Activated CD8-positive, alpha-beta T cell treated with anti-CD3 and anti-CD28 coated beads for 36 hours (primary cell): ENCODE measurements at regions not wholly inside any gene's neighbourhood (a gene's known extent, or its start where the extent isn't known, plus 50 kb on each side); places are given as distances from the start of the nearest gene placed in this dataset.

Experiments
- ATAC-seq: fragments of 200-7000 bp; cut with Tn5 transposase; one replicate; pipeline ENCODE4 v1.10.0; 2021; ENCODE audit warnings: mild to moderate bottlenecking, moderate library complexity
- CTCF ChIA-PET: fragments of 350-600 bp; sonication (Branson Sonifier 250); formaldehyde crosslinking; loops from one replicate; lab custom pipeline; 2021; ENCODE audit warnings: antibody characterized with exemption; lab: Charles Lee
- POLR2A ChIA-PET: fragments of 350-600 bp; sonication (Branson Sonifier 250); formaldehyde crosslinking; loops from one replicate; lab custom pipeline; 2021; ENCODE audit warnings: antibody characterized with exemption; lab: Charles Lee
- DNase-seq: peaks from one replicate; pipeline ENCODE4 v3.0.0-alpha.2; 2020
- H3K27ac Mint-ChIP-seq: one replicate; pipeline ENCODE4 v1.8.0; 2021; ENCODE audit warnings: mild to moderate bottlenecking, mixed read lengths
- H3K27me3 Mint-ChIP-seq: one replicate; pipeline ENCODE4 v1.8.0; 2021; ENCODE audit warnings: mixed read lengths
- H3K36me3 Mint-ChIP-seq: one replicate; pipeline ENCODE4 v1.8.0; 2021; ENCODE audit warnings: low read depth, mixed read lengths
- H3K4me1 Mint-ChIP-seq: one replicate; pipeline ENCODE4 v1.8.0; 2021; ENCODE audit warnings: low read depth, mixed read lengths
- H3K4me3 Mint-ChIP-seq: one replicate; pipeline ENCODE4 v1.8.0; 2021; ENCODE audit warnings: mild to moderate bottlenecking, moderate library complexity, mixed read lengths
- H3K9me3 Mint-ChIP-seq: one replicate; pipeline ENCODE4 v1.8.0; 2021; ENCODE audit warnings: mixed read lengths
- CTCF ChIP-seq: fragments of 200-600 bp; IDR thresholded peaks from one replicate; pipeline ENCODE4 v1.8.0; 2022; ENCODE audit warnings: antibody characterized with exemption, mild to moderate bottlenecking
- intact Hi-C: fragments of 100-400 bp; cut with micrococcal nuclease; formaldehyde crosslinking; loops from one replicate; pipeline ENCODE4 v1.10.0; 2022

GRCh38 chr2:64295326-64296139 is 151.3 kb upstream of the PELI1 start:
- H3K36me3 Mint-ChIP-seq: no peaks in the 10 kb centered on the region
- no peak overlapping the region for H3K27ac Mint-ChIP-seq
- H3K9me3 Mint-ChIP-seq: no peaks in the 10 kb centered on the region
- peaks cover 24% of the 10 kb centered on the region for H3K4me1 Mint-ChIP-seq
- CTCF ChIA-PET: interaction anchor here (0.9 to 5.5 kb wide), 8 partner anchors 18 to 193 kb away, joined by 3 to 32 read pairs (median 4); no protein-coding TSS in a partner anchor
- no peak for TF ChIP-seq CTCF
- peaks cover 1% of the 10 kb centered on the region for H3K27me3 Mint-ChIP-seq
- no peak overlapping the region for H3K4me3 Mint-ChIP-seq
- DNase-seq (peak; percentile 77), ATAC-seq (peak; percentile 94)
- intact Hi-C loops: no loop called here
- POLR2A ChIA-PET: interaction anchor here (0.8 to 1.8 kb wide), 9 partner anchors 18 to 694 kb away, joined by 3 to 13 read pairs (median 3); partner anchors contain the start of gene SLC1A4

GRCh38 chr2:64296140-64296480 is 151.9 kb upstream of the PELI1 start:
- CTCF ChIA-PET: interaction anchor here (0.9 to 5.5 kb wide), 4 partner anchors 17 to 154 kb away, joined by 3 to 32 read pairs (median 7); no protein-coding TSS in a partner anchor
- ATAC-seq: peak; percentile 21
- intact Hi-C loops: no loop called here
- Mint-ChIP-seq H3K4me3 (no peak overlapping the region), H3K27ac (no peak overlapping the region), H3K36me3 (no peaks in the 10 kb centered on the region), H3K27me3 (peaks cover 1% of the 10 kb centered on the region), H3K9me3 (no peaks in the 10 kb centered on the region), H3K4me1 (peaks cover 24% of the 10 kb centered on the region)
- POLR2A ChIA-PET: interaction anchor here (0.8 to 1.8 kb wide), 9 partner anchors 26 to 693 kb away, joined by 3 to 13 read pairs (median 3); partner anchors contain the start of gene SLC1A4
- TF ChIP-seq CTCF: no peak
- peak; percentile 47 for DNase-seq

- no peak for ATAC-seq
- intact Hi-C loops: no loop called here
- peaks cover 24% of the 10 kb centered on the region for H3K4me1 Mint-ChIP-seq
- H3K27me3 Mint-ChIP-seq: peaks cover 1% of the 10 kb centered on the region
- H3K36me3 Mint-ChIP-seq: no peaks in the 10 kb centered on the region
- no peaks in the 10 kb centered on the region for H3K9me3 Mint-ChIP-seq
- no peak overlapping the region for H3K27ac Mint-ChIP-seq
- no peak overlapping the region for H3K4me3 Mint-ChIP-seq
- ChIA-PET CTCF (interaction anchor here (1.3 to 5.5 kb wide), 4 partner anchors 30 to 145 kb away, joined by 4 to 32 read pairs (median 8); no protein-coding TSS in a partner anchor), POLR2A (interaction anchor here (1.0 to 1.7 kb wide), 5 partner anchors 30 to 693 kb away, joined by 3 to 13 read pairs (median 3); partner anchors contain the start of gene SLC1A4)
- DNase-seq: no peak
- no peak for TF ChIP-seq CTCF
Measured at GRCh38 chr2:64296695-64297346, 152.6 kb upstream of the PELI1 start.

- DNase-seq (no peak), ATAC-seq (no peak)
- no peak overlapping the region for H3K27ac Mint-ChIP-seq
- H3K36me3 Mint-ChIP-seq: no peaks in the 10 kb centered on the region
- H3K9me3 Mint-ChIP-seq: no peaks in the 10 kb centered on the region
- intact Hi-C loops: no loop called here
- H3K4me3 Mint-ChIP-seq: no peak overlapping the region
- H3K4me1 Mint-ChIP-seq: peaks cover 24% of the 10 kb centered on the region
- ChIA-PET CTCF (interaction anchor here (1.3 to 5.5 kb wide), 3 partner anchors 29 to 146 kb away, joined by 4 to 32 read pairs (median 8); no protein-coding TSS in a partner anchor), POLR2A (interaction anchor here (0.5 to 1.2 kb wide), 3 partner anchors 22 to 84 kb away, joined by 3 read pairs; no protein-coding TSS in a partner anchor)
- no peak for TF ChIP-seq CTCF
- peaks cover 1% of the 10 kb centered on the region for H3K27me3 Mint-ChIP-seq
Measured at GRCh38 chr2:64298161-64298560, 153.9 kb upstream of the PELI1 start.
